AG09309 (cell line): ENCODE measurements at regions not wholly inside any gene's neighbourhood (a gene's known extent, or its start where the extent isn't known, plus 50 kb on each side); places are given as distances from the start of the nearest gene placed in this dataset.

Experiments used
- DNase-seq: peaks from one replicate; pipeline ENCODE4 v3.0.0-alpha.2; 2010; ENCODE audit warnings: low read depth
- H3K4me3 ChIP-seq: 2 replicates; pipeline ENCODE4 v1.5.1; 2011; ENCODE audit warnings: mild to moderate bottlenecking, low read depth, low read length, moderate library complexity; ENCODE audit not compliant: control insufficient read depth
- TF ChIP-seq, protein P1 (sequence below): IDR thresholded peaks from 2 replicates; pipeline ENCODE4 v1.5.1; 2011; ENCODE audit warnings: mild to moderate bottlenecking, low read depth, low read length, inconsistent platforms; ENCODE audit not compliant: insufficient read depth, control insufficient read depth; ENCODE audit errors: missing control alignments

DNA sequence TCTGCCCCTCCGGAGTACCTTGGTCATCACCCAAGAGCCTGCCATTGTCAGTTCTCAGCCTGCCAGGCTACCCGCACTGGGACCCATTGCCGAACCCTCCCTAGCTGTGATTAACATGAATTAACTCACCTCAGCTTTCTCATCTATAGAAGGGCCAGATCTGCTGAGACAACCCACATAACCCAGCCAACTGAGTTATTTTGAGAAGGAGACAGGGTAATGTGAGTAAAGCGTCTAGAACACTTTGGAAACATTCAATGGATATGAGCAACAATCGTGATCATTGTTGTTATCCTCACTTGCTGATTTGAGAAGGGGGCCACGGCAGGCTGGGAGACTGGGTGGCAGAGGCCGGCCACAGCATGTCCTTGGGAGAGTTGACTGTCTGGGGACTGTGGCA is 196.8 kb downstream of the GLI2 start:
- DNase-seq = no peak
- no peak overlapping the region for H3K4me3 ChIP-seq
- TF ChIP-seq, protein P1, sequence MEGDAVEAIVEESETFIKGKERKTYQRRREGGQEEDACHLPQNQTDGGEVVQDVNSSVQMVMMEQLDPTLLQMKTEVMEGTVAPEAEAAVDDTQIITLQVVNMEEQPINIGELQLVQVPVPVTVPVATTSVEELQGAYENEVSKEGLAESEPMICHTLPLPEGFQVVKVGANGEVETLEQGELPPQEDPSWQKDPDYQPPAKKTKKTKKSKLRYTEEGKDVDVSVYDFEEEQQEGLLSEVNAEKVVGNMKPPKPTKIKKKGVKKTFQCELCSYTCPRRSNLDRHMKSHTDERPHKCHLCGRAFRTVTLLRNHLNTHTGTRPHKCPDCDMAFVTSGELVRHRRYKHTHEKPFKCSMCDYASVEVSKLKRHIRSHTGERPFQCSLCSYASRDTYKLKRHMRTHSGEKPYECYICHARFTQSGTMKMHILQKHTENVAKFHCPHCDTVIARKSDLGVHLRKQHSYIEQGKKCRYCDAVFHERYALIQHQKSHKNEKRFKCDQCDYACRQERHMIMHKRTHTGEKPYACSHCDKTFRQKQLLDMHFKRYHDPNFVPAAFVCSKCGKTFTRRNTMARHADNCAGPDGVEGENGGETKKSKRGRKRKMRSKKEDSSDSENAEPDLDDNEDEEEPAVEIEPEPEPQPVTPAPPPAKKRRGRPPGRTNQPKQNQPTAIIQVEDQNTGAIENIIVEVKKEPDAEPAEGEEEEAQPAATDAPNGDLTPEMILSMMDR = no peak

- DNase-seq = no peak
- H3K4me3 ChIP-seq = no peak overlapping the region
- TF ChIP-seq, protein P1 = no peak
These were observed 197.2 kb downstream of the GLI2 start for GRCh38 chr2:120932881-120933280.

DNA sequence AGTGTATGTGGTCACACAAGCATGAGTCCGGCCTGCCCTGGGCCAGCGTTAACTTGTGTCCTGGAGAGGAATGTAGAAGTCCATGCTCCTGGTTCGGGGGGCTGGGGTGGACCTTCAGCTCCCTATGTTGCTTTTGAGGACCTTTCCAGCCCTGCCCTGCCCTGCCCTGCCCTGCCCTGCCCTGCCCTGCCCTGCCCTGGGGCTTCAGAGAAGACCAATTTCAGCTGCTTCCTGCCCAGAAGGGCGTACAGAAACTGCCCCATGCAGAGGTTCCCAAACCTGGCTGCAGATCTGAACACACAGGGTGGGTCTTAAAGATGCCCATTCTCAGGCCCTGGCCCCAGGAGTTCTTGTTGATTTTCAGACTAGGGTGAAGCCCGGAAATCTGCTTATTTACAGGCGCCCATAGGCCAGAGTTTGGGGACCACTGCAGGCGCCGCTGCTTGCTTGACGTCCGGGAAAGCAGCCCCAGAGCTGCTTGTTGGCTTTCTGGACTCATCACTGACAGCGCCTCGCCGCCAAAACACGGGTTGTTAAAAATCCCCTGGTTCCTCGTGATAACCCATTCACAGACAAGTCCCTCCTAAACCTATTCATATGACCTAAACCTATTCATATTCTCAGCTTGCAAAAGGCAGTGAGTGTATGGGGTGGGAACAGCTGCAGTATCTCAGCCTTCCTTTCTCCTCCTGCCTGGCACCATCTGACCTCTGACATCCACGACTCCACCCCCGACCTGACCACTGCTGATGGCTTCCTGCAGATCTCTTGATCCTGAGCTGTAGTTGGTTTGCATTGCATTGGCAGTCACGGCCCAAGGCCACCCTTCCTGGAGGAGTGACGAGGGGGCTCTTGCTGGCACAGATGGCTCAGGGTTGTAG is 198.3 kb downstream of the GLI2 start:
- TF ChIP-seq, protein P1 = no peak
- no peak overlapping the region for H3K4me3 ChIP-seq
- DNase-seq = no peak

GRCh38 chr2:120934574-120935338 is 199.1 kb downstream of the GLI2 start:
- TF ChIP-seq, protein P1 = no peak
- peak overlapping the region; percentile 1 for H3K4me3 ChIP-seq
- DNase-seq = peak; percentile 74

- H3K4me3 ChIP-seq = peak overlapping the region; percentile 1
- peak; percentile 87 for DNase-seq
- TF ChIP-seq, protein P1 = no peak
These were observed 200.0 kb downstream of the GLI2 start for GRCh38 chr2:120935339-120936313.
